ENCODE measurements at regions not wholly inside any gene's neighbourhood (a gene's known extent, or its start where the extent isn't known, plus 50 kb on each side); places are given as distances from the start of the nearest gene placed in this dataset.
"Not testable (repeated sequence)": the region's sequence is repeated elsewhere in the genome, so short reads cannot be mapped to it uniquely, and the experiment has no call there.

GRCh38 chr13:111584101-111584672, 263.7 kb downstream of the TEX29 start:
- Mint-ChIP-seq H3K4me3 (no peak overlapping the region), H3K27me3 (peaks cover 0 to 34% (median 1%) of the 10 kb centered on the region in 5 donors), H3K9me3 (peaks cover 0 to 23% (median 6%) of the 10 kb centered on the region in 9 donors), H3K36me3 (no peaks in the 10 kb centered on the region), H3K27ac (no peak overlapping the region), H3K4me1 (no peaks in the 10 kb centered on the region)
- POLR2A ChIA-PET = no interaction called here
- DNase-seq = no peak
- no peak for ATAC-seq

- peaks cover 0 to 20% (median 4%) of the 10 kb centered on the region in 9 donors for H3K9me3 Mint-ChIP-seq
- H3K4me1 Mint-ChIP-seq = no peaks in the 10 kb centered on the region
- POLR2A ChIA-PET = no interaction called here
Observed at GRCh38 chr13:111584870-111585269, 264.4 kb downstream of the TEX29 start.

GRCh38 chr13:111586291-111586690, 265.8 kb downstream of the TEX29 start:
- POLR2A ChIA-PET = no interaction called here
- peaks cover 0 to 40% (median 4%) of the 10 kb centered on the region in 5 donors for H3K27me3 Mint-ChIP-seq
- H3K36me3 Mint-ChIP-seq = peaks cover 0 to 6% (median 0%) of the 10 kb centered on the region in 3 donors
- no peak for DNase-seq
- no peaks in the 10 kb centered on the region for H3K4me1 Mint-ChIP-seq
- peaks cover 0 to 24% (median 2%) of the 10 kb centered on the region in 9 donors for H3K9me3 Mint-ChIP-seq
- H3K4me3 Mint-ChIP-seq = no peak overlapping the region
- no peak overlapping the region for H3K27ac Mint-ChIP-seq
- no peak for ATAC-seq

More at GRCh38 chr13:111584870-111585269, 264.4 kb downstream of the TEX29 start:
- no peak for ATAC-seq
- peaks cover 0 to 36% (median 1%) of the 10 kb centered on the region in 5 donors for H3K27me3 Mint-ChIP-seq
- DNase-seq = no peak
- peaks cover 0 to 1% (median 0%) of the 10 kb centered on the region in 3 donors for H3K36me3 Mint-ChIP-seq
- H3K27ac Mint-ChIP-seq = no peak overlapping the region
- H3K4me3 Mint-ChIP-seq = no peak overlapping the region

DNA sequence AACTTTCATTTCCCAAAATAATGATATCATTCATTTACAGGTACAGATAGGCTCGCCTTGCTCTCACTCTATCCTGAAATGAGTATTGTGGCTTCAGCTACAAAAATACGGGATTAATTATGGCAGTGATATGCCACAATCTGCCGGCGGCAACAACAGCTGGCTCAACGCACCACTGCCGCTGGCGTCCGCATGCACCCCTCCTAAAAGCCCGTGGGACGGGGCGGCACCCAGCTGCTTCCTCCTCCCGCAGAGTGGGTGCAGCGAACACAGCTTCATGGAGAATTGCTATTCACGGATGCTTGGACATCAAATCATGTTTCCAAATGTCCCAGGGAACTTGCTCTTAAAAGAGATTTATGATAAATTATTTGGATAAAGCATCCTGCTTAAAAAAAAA, 266.8 kb downstream of the TEX29 start:
- Mint-ChIP-seq H3K9me3 (peaks cover 0 to 26% (median 2%) of the 10 kb centered on the region in 9 donors), H3K36me3 (peaks cover 0 to 6% (median 0%) of the 10 kb centered on the region in 3 donors), H3K4me3 (no peak overlapping the region), H3K4me1 (no peaks in the 10 kb centered on the region), H3K27me3 (peaks cover 0 to 34% (median 4%) of the 10 kb centered on the region in 5 donors), H3K27ac (no peak overlapping the region)
- no peak for DNase-seq
- POLR2A ChIA-PET = no interaction called here
- ATAC-seq = no peak

DNA sequence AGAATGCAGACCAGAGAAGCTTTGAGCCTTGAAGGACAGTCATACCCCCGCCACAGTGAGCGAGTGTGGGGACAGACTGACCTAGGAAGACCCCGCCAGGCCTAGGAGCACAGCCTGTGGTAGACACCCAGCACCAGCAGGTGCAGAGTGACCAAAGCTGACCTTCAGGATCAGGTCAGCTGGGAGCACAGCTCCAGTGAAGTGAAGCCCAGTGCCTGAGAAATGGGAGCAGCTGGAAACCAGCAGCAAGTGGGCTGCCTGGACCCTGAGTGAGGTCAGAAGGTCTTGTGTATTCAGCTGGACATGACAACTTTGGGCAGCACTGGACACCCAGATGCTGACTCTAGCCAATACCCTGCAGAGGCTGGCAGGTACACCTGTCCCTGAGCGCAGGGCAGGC, 268.9 kb downstream of the TEX29 start:
- Mint-ChIP-seq H3K27ac (no peak overlapping the region), H3K36me3 (peaks cover 0 to 6% (median 0%) of the 10 kb centered on the region in 3 donors), H3K9me3 (peaks cover 0 to 26% (median 2%) of the 10 kb centered on the region in 9 donors), H3K27me3 (peaks cover 0 to 22% (median 4%) of the 10 kb centered on the region in 5 donors), H3K4me3 (no peak overlapping the region), H3K4me1 (no peaks in the 10 kb centered on the region)
- DNase-seq (no peak), ATAC-seq (no peak)
- POLR2A ChIA-PET = no interaction called here

DNA sequence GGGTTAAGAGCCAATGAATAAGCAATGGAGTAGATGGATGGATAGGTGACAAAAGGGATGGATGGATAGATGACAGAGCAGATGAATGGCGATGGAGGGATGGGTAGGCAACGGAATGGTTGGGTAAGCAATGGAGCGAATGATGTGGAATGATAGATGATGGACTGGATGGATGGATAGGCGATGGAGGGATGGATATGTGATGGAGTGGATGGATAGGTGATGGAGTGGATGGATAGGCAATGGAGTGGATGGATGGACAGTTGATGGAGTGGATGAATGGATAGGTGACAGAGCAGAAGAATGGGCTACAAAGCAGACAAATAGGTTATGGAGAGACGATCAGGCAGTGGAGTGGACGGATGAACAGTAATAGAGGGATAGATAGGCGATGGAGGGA, 269.6 kb downstream of the TEX29 start:
- no peak overlapping the region for H3K27ac Mint-ChIP-seq
- peaks cover 0 to 22% (median 4%) of the 10 kb centered on the region in 5 donors for H3K27me3 Mint-ChIP-seq
- peaks cover 0 to 6% (median 0%) of the 10 kb centered on the region in 3 donors for H3K36me3 Mint-ChIP-seq
- no peaks in the 10 kb centered on the region for H3K4me1 Mint-ChIP-seq
- ATAC-seq (no peak), DNase-seq (no peak)
- POLR2A ChIA-PET = no interaction called here
- H3K9me3 Mint-ChIP-seq = peaks cover 0 to 26% (median 2%) of the 10 kb centered on the region in 9 donors
- H3K4me3 Mint-ChIP-seq = no peak overlapping the region

DNA sequence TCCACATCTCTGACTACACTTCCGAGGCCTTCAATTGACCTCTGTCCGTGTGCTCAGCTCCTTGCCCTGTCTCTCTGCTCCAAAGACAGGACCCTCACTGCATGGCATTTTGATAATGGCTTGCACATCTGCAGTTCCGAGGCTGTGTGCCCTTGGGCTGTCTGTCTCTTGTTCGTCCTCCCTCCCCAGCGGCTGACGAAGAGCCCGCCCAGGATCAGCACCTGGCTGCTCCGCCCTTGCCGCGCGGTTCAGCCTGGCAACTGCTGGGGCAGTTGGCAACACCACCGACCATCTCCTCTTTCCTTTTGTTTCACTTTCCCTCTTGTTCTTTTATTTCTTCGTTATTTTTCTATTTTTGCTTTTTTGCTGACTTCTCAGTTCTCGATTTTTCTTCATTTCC, 270.4 kb downstream of the TEX29 start:
- Mint-ChIP-seq H3K27me3 (peaks cover 0 to 24% (median 4%) of the 10 kb centered on the region in 5 donors), H3K27ac (no peak overlapping the region), H3K36me3 (peaks cover 0 to 6% (median 0%) of the 10 kb centered on the region in 3 donors), H3K4me3 (no peak overlapping the region), H3K4me1 (peaks cover 0 to 2% (median 0%) of the 10 kb centered on the region in 4 donors), H3K9me3 (peaks cover 0 to 26% (median 2%) of the 10 kb centered on the region in 9 donors)
- DNase-seq (no peak), ATAC-seq (no peak)
- POLR2A ChIA-PET = no interaction called here

GRCh38 chr13:111593490-111593889, 273.0 kb downstream of the TEX29 start:
- H3K27ac Mint-ChIP-seq, H3K4me1 Mint-ChIP-seq, POLR2A ChIA-PET, H3K4me3 Mint-ChIP-seq, DNase-seq, H3K36me3 Mint-ChIP-seq, ATAC-seq: not testable (repeated sequence)
- H3K27me3 Mint-ChIP-seq = peaks cover 0 to 16% (median 6%) of the 10 kb centered on the region in 5 donors
- peaks cover 0 to 20% (median 0%) of the 10 kb centered on the region in 9 donors for H3K9me3 Mint-ChIP-seq

- POLR2A ChIA-PET = no interaction called here
- DNase-seq (no peak), ATAC-seq (no peak)
- H3K4me1 Mint-ChIP-seq = peaks cover 0 to 4% (median 0%) of the 10 kb centered on the region in 4 donors
- H3K36me3 Mint-ChIP-seq = peaks cover 0 to 6% (median 0%) of the 10 kb centered on the region in 3 donors
- H3K27ac Mint-ChIP-seq = no peak overlapping the region
- H3K4me3 Mint-ChIP-seq = no peak overlapping the region
- peaks cover 0 to 21% (median 6%) of the 10 kb centered on the region in 5 donors for H3K27me3 Mint-ChIP-seq
- H3K9me3 Mint-ChIP-seq = peaks cover 0 to 19% (median 0%) of the 10 kb centered on the region in 9 donors
Observed at GRCh38 chr13:111594606-111595005, 274.2 kb downstream of the TEX29 start.

GRCh38 chr13:111595276-111595675, 274.8 kb downstream of the TEX29 start:
- POLR2A ChIA-PET = no interaction called here
- Mint-ChIP-seq H3K27ac (no peak overlapping the region), H3K4me3 (no peak overlapping the region), H3K9me3 (peaks cover 0 to 12% (median 0%) of the 10 kb centered on the region in 9 donors), H3K36me3 (peaks cover 0 to under 1% (median 0%) of the 10 kb centered on the region in 3 donors), H3K27me3 (peaks cover 0 to 28% (median 2%) of the 10 kb centered on the region in 5 donors), H3K4me1 (peaks cover 0 to 4% (median 0%) of the 10 kb centered on the region in 4 donors)
- ATAC-seq = no peak
- DNase-seq = no peak

GRCh38 chr13:111595791-111596190, 275.3 kb downstream of the TEX29 start:
- DNase-seq (no peak), ATAC-seq (no peak)
- Mint-ChIP-seq H3K9me3 (peaks cover 0 to 7% (median 0%) of the 10 kb centered on the region in 9 donors), H3K4me3 (no peak overlapping the region), H3K27me3 (peaks cover 0 to 31% (median 2%) of the 10 kb centered on the region in 5 donors), H3K27ac (peak overlapping the region in 1 of 10 donors; percentile 1), H3K4me1 (peaks cover 0 to 4% (median 0%) of the 10 kb centered on the region in 4 donors), H3K36me3 (no peaks in the 10 kb centered on the region)
- POLR2A ChIA-PET = no interaction called here

DNA sequence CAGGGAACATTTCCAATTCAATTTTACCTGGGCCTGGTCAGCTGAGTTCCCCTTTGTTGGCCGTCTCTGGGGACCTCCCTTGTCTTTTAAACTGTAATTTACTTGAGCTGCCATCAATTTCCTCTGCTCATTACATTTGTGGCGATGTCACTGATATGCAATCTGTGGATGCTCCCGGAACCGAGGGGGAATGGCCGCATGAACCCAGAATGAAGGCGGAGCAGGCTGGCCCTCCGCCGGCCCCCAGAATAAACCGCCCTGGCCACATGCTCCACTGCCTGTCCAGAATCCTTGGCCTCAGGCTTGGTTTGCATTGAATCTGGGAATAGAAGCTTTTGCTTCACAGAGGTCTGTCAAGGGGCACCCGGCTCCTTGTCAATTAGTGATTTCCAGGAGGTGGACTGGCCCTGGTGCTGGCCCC, 276.8 kb downstream of the TEX29 start:
- no peak for DNase-seq
- H3K4me3 Mint-ChIP-seq = no peak overlapping the region
- H3K36me3 Mint-ChIP-seq = no peaks in the 10 kb centered on the region
- ATAC-seq = no peak
- H3K4me1 Mint-ChIP-seq = peaks cover 0 to 4% (median 0%) of the 10 kb centered on the region in 4 donors
- POLR2A ChIA-PET = no interaction called here
- H3K9me3 Mint-ChIP-seq = peaks cover 0 to 2% (median 0%) of the 10 kb centered on the region in 9 donors
- no peak overlapping the region for H3K27ac Mint-ChIP-seq
- peaks cover 0 to 31% (median 2%) of the 10 kb centered on the region in 5 donors for H3K27me3 Mint-ChIP-seq

GRCh38 chr13:111597618-111598017, 277.2 kb downstream of the TEX29 start:
- peaks cover 0 to 4% (median 0%) of the 10 kb centered on the region in 4 donors for H3K4me1 Mint-ChIP-seq
- no peak overlapping the region for H3K4me3 Mint-ChIP-seq
- POLR2A ChIA-PET = no interaction called here
- DNase-seq = no peak
- peaks cover 0 to 31% (median 2%) of the 10 kb centered on the region in 5 donors for H3K27me3 Mint-ChIP-seq
- no peak for ATAC-seq
- H3K27ac Mint-ChIP-seq = no peak overlapping the region
- no peaks in the 10 kb centered on the region for H3K9me3 Mint-ChIP-seq
- H3K36me3 Mint-ChIP-seq = no peaks in the 10 kb centered on the region

Measured in naive thymus-derived CD8-positive, alpha-beta T cell (primary cell).